ENCODE measurements at regions not wholly inside any gene's neighbourhood (a gene's known extent, or its start where the extent isn't known, plus 50 kb on each side); places are given as distances from the start of the nearest gene placed in this dataset.

GRCh38 chr5:74266836-74267235 is 373.7 kb downstream of the ENC1 start:
- Histone ChIP-seq H3K27ac (ENCODE audit: insufficient read depth, low read length, poor library complexity, severe bottlenecking) (no peak overlapping the region), H3K9me3 (ENCODE audit: control insufficient read depth, low read length) (no peaks in the 10 kb centered on the region), H3K4me1 (ENCODE audit: control insufficient read depth, insufficient read depth, low read length, poor library complexity, severe bottlenecking) (no peaks in the 10 kb centered on the region), H3K36me3 (ENCODE audit: control insufficient read depth, insufficient read depth, low read length) (no peaks in the 10 kb centered on the region), H3K27me3 (replicated peaks; ENCODE audit: control insufficient read depth, insufficient read depth, low read length, poor library complexity, severe bottlenecking) (no peaks in the 10 kb centered on the region), H3K4me3 (ENCODE audit: insufficient read depth, low read depth, low read length, poor library complexity, severe bottlenecking) (no peak overlapping the region)
- DNase-seq, result no peak

DNA sequence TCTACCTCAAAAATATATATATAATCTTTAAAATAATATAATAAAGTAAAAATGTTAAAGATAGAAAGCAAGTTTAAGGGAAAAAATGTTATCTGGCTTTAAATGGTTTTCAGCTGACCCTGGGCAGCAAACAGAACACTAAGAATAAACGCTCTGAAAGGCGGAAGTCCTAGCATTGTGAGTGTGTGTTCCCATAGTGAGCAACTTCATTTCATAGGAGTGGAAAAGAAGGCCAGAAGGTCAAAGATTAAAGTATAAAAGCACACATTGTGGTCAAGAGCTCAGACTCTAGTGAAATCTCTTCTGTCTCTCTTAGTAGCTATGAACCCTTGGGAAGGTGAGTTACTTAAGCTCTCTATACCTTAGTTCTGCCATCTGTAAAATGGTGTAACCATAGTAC is 374.4 kb downstream of the ENC1 start:
- Histone ChIP-seq H3K27ac (ENCODE audit: insufficient read depth, low read length, poor library complexity, severe bottlenecking) (no peak overlapping the region), H3K4me3 (ENCODE audit: insufficient read depth, low read depth, low read length, poor library complexity, severe bottlenecking) (no peak overlapping the region), H3K36me3 (ENCODE audit: control insufficient read depth, insufficient read depth, low read length) (no peaks in the 10 kb centered on the region), H3K9me3 (ENCODE audit: control insufficient read depth, low read length) (no peaks in the 10 kb centered on the region), H3K4me1 (ENCODE audit: control insufficient read depth, insufficient read depth, low read length, poor library complexity, severe bottlenecking) (no peaks in the 10 kb centered on the region), H3K27me3 (replicated peaks; ENCODE audit: control insufficient read depth, insufficient read depth, low read length, poor library complexity, severe bottlenecking) (no peaks in the 10 kb centered on the region)
- DNase-seq, result no peak

DNA sequence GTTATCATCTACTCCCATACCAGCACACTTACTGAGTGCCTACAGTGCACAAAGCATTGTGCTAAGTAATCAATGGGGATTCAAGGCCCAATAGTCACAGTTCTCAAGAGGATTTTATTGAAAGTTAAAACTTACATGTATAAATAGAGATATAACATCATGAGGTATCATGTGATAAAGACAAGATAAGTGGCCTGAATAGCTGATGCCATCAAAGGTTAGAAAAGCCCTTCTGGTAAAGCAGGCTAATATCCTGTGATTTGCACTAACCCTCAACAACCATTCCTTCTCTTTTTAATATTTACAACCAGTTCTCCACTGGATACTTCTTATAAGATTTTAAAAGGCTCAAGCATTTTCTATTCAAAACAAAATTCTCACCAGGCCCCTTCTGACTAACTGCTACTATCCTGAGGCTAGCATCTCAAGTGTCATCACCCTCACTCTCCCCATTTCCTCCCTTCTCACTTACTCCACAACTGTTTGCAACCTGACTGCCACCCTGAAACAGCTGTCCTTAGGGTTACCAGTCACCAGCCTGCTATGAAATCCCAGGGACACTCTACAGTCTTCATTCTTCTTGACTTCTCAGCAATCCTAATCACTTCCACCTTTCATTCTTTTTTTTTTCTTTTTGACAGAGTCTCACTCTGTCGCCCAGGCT is 377.9 kb downstream of the ENC1 start:
- DNase-seq, result no peak
- H3K27me3 ChIP-seq (replicated peaks; ENCODE audit: control insufficient read depth, insufficient read depth, low read length, poor library complexity, severe bottlenecking), result no peaks in the 10 kb centered on the region
- no peak overlapping the region for H3K4me3 ChIP-seq (ENCODE audit: insufficient read depth, low read depth, low read length, poor library complexity, severe bottlenecking)
- H3K9me3 ChIP-seq (ENCODE audit: control insufficient read depth, low read length), result no peaks in the 10 kb centered on the region
- no peak overlapping the region for H3K27ac ChIP-seq (ENCODE audit: insufficient read depth, low read length, poor library complexity, severe bottlenecking)
- H3K4me1 ChIP-seq (ENCODE audit: control insufficient read depth, insufficient read depth, low read length, poor library complexity, severe bottlenecking), result no peaks in the 10 kb centered on the region
- H3K36me3 ChIP-seq (ENCODE audit: control insufficient read depth, insufficient read depth, low read length), result no peaks in the 10 kb centered on the region

GRCh38 chr5:74261866-74262265 is 378.7 kb downstream of the ENC1 start:
- no peak for DNase-seq
- Histone ChIP-seq H3K36me3 (ENCODE audit: control insufficient read depth, insufficient read depth, low read length) (no peaks in the 10 kb centered on the region), H3K4me3 (ENCODE audit: insufficient read depth, low read depth, low read length, poor library complexity, severe bottlenecking) (no peak overlapping the region), H3K9me3 (ENCODE audit: control insufficient read depth, low read length) (no peaks in the 10 kb centered on the region), H3K27ac (ENCODE audit: insufficient read depth, low read length, poor library complexity, severe bottlenecking) (no peak overlapping the region), H3K4me1 (ENCODE audit: control insufficient read depth, insufficient read depth, low read length, poor library complexity, severe bottlenecking) (no peaks in the 10 kb centered on the region), H3K27me3 (replicated peaks; ENCODE audit: control insufficient read depth, insufficient read depth, low read length, poor library complexity, severe bottlenecking) (no peaks in the 10 kb centered on the region)

DNA sequence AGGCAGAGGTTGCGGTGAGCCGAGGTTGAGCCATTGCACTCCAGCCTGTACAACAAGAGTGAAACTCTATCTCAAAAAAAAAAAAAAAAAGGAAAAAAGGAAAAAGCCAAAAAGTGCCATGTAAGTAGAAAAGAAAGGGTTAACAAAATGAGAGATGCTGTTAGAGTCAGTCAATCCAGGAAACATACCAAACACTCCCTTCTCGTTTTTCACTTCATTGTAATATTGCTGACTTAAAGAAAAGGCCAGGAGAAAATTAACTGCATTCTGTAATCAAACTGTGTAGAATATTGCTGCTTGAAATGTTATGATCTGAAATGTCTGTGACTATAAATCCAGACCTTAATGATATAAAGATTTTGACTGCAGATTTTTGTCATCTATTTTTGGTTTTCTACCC is 379.1 kb downstream of the ENC1 start:
- no peaks in the 10 kb centered on the region for H3K36me3 ChIP-seq (ENCODE audit: control insufficient read depth, insufficient read depth, low read length)
- H3K27ac ChIP-seq (ENCODE audit: insufficient read depth, low read length, poor library complexity, severe bottlenecking), result no peak overlapping the region
- DNase-seq, result no peak
- no peaks in the 10 kb centered on the region for H3K9me3 ChIP-seq (ENCODE audit: control insufficient read depth, low read length)
- no peaks in the 10 kb centered on the region for H3K4me1 ChIP-seq (ENCODE audit: control insufficient read depth, insufficient read depth, low read length, poor library complexity, severe bottlenecking)
- H3K27me3 ChIP-seq (replicated peaks; ENCODE audit: control insufficient read depth, insufficient read depth, low read length, poor library complexity, severe bottlenecking), result no peaks in the 10 kb centered on the region
- H3K4me3 ChIP-seq (ENCODE audit: insufficient read depth, low read depth, low read length, poor library complexity, severe bottlenecking), result no peak overlapping the region

GRCh38 chr5:74259572-74259971 is 381.0 kb downstream of the ENC1 start:
- Histone ChIP-seq H3K27me3 (replicated peaks; ENCODE audit: control insufficient read depth, insufficient read depth, low read length, poor library complexity, severe bottlenecking) (no peaks in the 10 kb centered on the region), H3K27ac (ENCODE audit: insufficient read depth, low read length, poor library complexity, severe bottlenecking) (no peak overlapping the region), H3K36me3 (ENCODE audit: control insufficient read depth, insufficient read depth, low read length) (no peaks in the 10 kb centered on the region), H3K9me3 (ENCODE audit: control insufficient read depth, low read length) (no peaks in the 10 kb centered on the region), H3K4me3 (ENCODE audit: insufficient read depth, low read depth, low read length, poor library complexity, severe bottlenecking) (no peak overlapping the region), H3K4me1 (ENCODE audit: control insufficient read depth, insufficient read depth, low read length, poor library complexity, severe bottlenecking) (no peaks in the 10 kb centered on the region)
- DNase-seq, result no peak

DNA sequence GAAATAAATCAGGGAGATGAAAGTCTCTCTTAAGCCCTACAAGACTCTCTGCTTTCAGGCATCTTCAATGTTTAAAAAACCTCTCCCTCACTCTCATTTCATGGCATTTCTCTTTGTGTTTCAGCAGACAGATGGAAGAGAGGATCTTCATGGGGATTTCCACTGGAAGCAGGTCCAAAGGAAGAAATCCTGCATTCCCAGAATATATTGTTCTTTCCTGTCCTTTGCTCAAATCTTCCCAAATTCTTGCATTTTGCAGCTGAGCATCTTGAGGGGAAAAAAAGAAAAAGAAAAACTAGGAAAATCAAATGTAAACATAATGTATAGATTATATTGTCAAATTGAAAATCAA is 382.2 kb downstream of the ENC1 start:
- DNase-seq, result no peak
- Histone ChIP-seq H3K4me1 (ENCODE audit: control insufficient read depth, insufficient read depth, low read length, poor library complexity, severe bottlenecking) (no peaks in the 10 kb centered on the region), H3K36me3 (ENCODE audit: control insufficient read depth, insufficient read depth, low read length) (no peaks in the 10 kb centered on the region), H3K27ac (ENCODE audit: insufficient read depth, low read length, poor library complexity, severe bottlenecking) (no peak overlapping the region), H3K4me3 (ENCODE audit: insufficient read depth, low read depth, low read length, poor library complexity, severe bottlenecking) (no peak overlapping the region), H3K27me3 (replicated peaks; ENCODE audit: control insufficient read depth, insufficient read depth, low read length, poor library complexity, severe bottlenecking) (no peaks in the 10 kb centered on the region), H3K9me3 (ENCODE audit: control insufficient read depth, low read length) (no peaks in the 10 kb centered on the region)

- no peaks in the 10 kb centered on the region for H3K36me3 ChIP-seq (ENCODE audit: control insufficient read depth, insufficient read depth, low read length)
- H3K27me3 ChIP-seq (replicated peaks; ENCODE audit: control insufficient read depth, insufficient read depth, low read length, poor library complexity, severe bottlenecking), result no peaks in the 10 kb centered on the region
- no peak overlapping the region for H3K27ac ChIP-seq (ENCODE audit: insufficient read depth, low read length, poor library complexity, severe bottlenecking)
- no peaks in the 10 kb centered on the region for H3K9me3 ChIP-seq (ENCODE audit: control insufficient read depth, low read length)
- no peaks in the 10 kb centered on the region for H3K4me1 ChIP-seq (ENCODE audit: control insufficient read depth, insufficient read depth, low read length, poor library complexity, severe bottlenecking)
- DNase-seq, result no peak
- no peak overlapping the region for H3K4me3 ChIP-seq (ENCODE audit: insufficient read depth, low read depth, low read length, poor library complexity, severe bottlenecking)
Measured at GRCh38 chr5:74257645-74258313, 382.7 kb downstream of the ENC1 start.

- H3K27me3 ChIP-seq (replicated peaks; ENCODE audit: control insufficient read depth, insufficient read depth, low read length, poor library complexity, severe bottlenecking), result no peaks in the 10 kb centered on the region
- DNase-seq, result no peak
- H3K4me3 ChIP-seq (ENCODE audit: insufficient read depth, low read depth, low read length, poor library complexity, severe bottlenecking), result no peak overlapping the region
- no peaks in the 10 kb centered on the region for H3K9me3 ChIP-seq (ENCODE audit: control insufficient read depth, low read length)
- H3K27ac ChIP-seq (ENCODE audit: insufficient read depth, low read length, poor library complexity, severe bottlenecking), result no peak overlapping the region
- no peaks in the 10 kb centered on the region for H3K4me1 ChIP-seq (ENCODE audit: control insufficient read depth, insufficient read depth, low read length, poor library complexity, severe bottlenecking)
- no peaks in the 10 kb centered on the region for H3K36me3 ChIP-seq (ENCODE audit: control insufficient read depth, insufficient read depth, low read length)
Measured at GRCh38 chr5:74257060-74257527, 383.4 kb downstream of the ENC1 start.

GRCh38 chr5:74255692-74256392 is 384.7 kb downstream of the ENC1 start:
- no peak for DNase-seq

More at GRCh38 chr5:74255692-74256392, 384.7 kb downstream of the ENC1 start:
- no peak overlapping the region for H3K4me3 ChIP-seq (ENCODE audit: insufficient read depth, low read depth, low read length, poor library complexity, severe bottlenecking)
- no peaks in the 10 kb centered on the region for H3K4me1 ChIP-seq (ENCODE audit: control insufficient read depth, insufficient read depth, low read length, poor library complexity, severe bottlenecking)
- no peaks in the 10 kb centered on the region for H3K9me3 ChIP-seq (ENCODE audit: control insufficient read depth, low read length)
- H3K36me3 ChIP-seq (ENCODE audit: control insufficient read depth, insufficient read depth, low read length), result no peaks in the 10 kb centered on the region
- no peak overlapping the region for H3K27ac ChIP-seq (ENCODE audit: insufficient read depth, low read length, poor library complexity, severe bottlenecking)
- H3K27me3 ChIP-seq (replicated peaks; ENCODE audit: control insufficient read depth, insufficient read depth, low read length, poor library complexity, severe bottlenecking), result no peaks in the 10 kb centered on the region

All from effector memory CD4-positive, alpha-beta T cell (primary cell).